Breast epithelium (tissue), 3 donors: ENCODE measurements at regions not wholly inside any gene's neighbourhood (a gene's known extent, or its start where the extent isn't known, plus 50 kb on each side); places are given as distances from the start of the nearest gene placed in this dataset.

Experiments used
- POLR2A ChIP-seq: fragments of 450-650 bp; IDR thresholded peaks from one replicate; pipeline ENCODE4 v1.6.1; 2016; ENCODE audit warnings: antibody characterized with exemption, mild to moderate bottlenecking, moderate library complexity
- POLR2AphosphoS5 ChIP-seq, 3 donors: sonication (generic); formaldehyde crosslinking; IDR thresholded peaks; one replicate each; pipeline ENCODE4 v1.6.1; 2017; ENCODE audit warnings: antibody characterized with exemption in 3 of 3
- TF ChIP-seq, protein P1 (sequence below), 3 donors: fragments of 450-650 bp; IDR thresholded peaks; one replicate each; pipeline ENCODE4 v1.5.1; 2016 to 2017; ENCODE audit warnings: antibody characterized with exemption in 3 of 3, mild to moderate bottlenecking in 3 of 3, moderate library complexity in 3 of 3

DNA sequence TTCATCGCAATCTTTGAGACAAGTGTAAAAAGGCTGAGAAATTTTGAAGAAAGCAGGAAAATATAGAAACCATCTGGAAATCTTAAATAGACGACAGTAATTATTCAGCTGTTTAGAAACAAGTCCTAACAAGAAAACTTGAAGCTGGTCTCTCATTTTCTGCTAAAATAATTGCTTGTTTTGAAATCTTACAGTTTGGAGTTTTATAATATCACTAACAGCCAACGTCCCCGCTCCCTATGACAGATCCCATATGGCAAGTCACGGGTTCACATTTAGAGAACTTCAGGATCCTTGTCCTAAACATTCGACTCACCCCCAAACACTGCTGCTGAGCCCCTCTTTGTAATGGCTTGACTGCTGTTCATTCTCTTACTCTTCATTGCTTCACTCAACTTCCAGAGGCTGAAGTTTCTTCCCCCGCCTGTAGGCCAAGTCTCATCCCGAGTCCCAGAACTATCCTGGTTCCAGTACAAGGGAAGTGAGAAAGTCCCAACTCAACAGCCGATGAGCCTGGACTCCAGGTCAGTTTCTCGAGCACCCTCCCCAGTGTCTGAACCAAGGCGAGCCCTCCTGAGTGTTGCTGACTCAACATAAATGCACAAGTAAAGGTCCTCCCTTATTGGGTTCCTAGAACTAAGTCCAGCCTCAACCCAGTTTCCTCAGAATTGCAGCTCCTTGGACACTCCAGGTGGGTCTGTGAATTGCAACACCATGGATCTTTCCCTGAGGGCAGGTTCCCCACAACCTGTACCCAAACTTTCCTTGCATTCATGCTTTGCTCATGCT lies 93.4 kb upstream of the BACE2 start:
- TF ChIP-seq, protein P1, sequence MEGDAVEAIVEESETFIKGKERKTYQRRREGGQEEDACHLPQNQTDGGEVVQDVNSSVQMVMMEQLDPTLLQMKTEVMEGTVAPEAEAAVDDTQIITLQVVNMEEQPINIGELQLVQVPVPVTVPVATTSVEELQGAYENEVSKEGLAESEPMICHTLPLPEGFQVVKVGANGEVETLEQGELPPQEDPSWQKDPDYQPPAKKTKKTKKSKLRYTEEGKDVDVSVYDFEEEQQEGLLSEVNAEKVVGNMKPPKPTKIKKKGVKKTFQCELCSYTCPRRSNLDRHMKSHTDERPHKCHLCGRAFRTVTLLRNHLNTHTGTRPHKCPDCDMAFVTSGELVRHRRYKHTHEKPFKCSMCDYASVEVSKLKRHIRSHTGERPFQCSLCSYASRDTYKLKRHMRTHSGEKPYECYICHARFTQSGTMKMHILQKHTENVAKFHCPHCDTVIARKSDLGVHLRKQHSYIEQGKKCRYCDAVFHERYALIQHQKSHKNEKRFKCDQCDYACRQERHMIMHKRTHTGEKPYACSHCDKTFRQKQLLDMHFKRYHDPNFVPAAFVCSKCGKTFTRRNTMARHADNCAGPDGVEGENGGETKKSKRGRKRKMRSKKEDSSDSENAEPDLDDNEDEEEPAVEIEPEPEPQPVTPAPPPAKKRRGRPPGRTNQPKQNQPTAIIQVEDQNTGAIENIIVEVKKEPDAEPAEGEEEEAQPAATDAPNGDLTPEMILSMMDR (IDR thresholded peaks at IDR 0.05), result no peak
- TF ChIP-seq POLR2A, result no peak
- no peak for TF ChIP-seq POLR2AphosphoS5 (IDR thresholded peaks at IDR 0.05)
